ENCODE measurements at regions not wholly inside any gene's neighbourhood (a gene's known extent, or its start where the extent isn't known, plus 50 kb on each side); places are given as distances from the start of the nearest gene placed in this dataset.

DNA sequence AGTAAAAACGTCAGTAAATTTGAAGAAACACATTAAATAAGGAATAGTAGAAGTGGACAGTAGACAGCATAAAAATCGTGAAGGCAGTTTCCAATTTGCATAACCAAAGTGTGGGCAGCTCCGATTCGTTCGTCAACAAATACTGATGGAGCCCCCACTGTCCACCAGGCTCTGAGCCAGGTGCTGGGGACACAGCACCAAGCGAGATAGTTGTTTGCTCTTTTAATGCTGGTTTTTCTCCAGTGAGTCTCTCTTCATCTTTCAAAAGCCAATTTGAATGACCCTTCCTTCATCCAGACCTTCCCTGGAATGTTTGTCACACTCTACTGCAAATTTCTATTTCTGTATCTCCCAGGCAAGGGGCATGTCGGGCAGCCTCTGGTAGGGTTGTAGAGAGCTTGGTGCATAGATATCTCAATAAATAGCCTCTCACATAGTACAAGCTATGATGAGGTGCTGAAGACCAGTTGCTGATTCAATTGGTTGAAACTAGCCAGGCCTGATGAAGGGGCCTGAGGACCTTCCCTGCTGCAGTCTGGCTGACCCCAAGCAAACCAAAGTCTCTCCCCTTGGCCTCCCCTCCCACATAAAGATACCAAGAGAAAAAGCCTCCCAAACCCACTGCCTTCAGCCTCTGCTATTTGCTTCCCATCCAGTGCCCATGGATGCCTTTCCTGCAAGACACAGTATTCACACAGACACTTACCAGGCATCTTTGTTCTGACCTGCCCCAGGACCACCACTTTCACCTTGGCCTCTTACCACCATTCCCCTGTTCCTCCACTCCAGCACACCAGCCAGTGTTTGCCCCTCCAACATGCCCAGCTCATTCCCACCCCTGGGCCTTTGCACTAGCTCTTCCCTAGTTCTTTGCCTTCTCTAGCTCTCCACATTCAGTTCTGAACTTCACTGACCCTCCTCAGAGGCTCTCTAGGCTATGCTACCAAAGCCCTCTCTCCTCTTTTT is 125.2 kb downstream of the CEBPB start:
- no peak for DNase-seq

GRCh38 chr20:50317116-50317515 is 126.5 kb downstream of the CEBPB start:
- no peak for DNase-seq

- DNase-seq = no peak
These were observed 127.0 kb downstream of the CEBPB start for GRCh38 chr20:50317609-50318008.

- DNase-seq = no peak
These were observed 128.1 kb downstream of the CEBPB start for GRCh38 chr20:50318710-50319109.

DNA sequence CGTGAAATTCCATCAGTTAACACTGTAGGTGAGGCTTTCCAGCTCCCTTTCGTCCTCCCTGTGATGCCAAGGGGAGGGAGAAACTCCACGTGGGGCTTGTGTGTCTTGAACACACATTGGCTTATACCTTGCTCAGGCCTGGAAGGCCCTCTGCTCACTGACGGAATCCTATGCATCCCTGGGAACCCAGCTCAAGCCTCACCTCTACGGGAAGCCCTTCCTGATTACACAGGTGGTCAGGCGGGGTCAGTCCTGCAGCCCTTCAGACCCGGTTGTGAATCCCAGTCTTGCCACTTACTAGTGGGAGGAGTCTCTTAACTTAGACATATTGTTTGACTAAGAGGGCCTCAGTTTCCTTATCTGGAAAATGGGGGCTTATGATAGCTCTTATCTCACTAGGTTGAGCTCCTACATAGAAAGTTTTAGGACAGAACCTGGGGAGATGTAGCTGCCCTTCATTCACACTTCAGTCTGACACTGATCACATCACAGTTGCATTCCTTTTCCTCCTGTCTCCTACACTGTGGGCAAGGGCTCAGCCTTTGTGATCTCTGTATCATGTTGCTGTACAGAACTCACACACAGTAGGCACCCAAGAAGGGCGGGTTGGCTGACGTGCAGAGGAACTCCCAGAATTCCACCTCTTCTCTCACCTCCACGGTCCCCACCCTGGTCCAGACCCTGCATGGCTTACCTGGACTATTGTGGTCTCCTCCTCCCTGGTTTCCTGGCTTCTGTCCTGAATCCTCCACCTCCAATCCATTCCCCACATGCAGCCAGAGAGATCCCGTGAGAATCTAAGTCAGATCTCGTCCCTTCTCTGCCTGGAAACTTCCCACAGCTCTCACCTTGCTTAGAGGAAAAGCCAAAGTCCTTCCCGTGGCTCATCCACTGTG is 129.6 kb downstream of the CEBPB start:
- no peak for DNase-seq

DNA sequence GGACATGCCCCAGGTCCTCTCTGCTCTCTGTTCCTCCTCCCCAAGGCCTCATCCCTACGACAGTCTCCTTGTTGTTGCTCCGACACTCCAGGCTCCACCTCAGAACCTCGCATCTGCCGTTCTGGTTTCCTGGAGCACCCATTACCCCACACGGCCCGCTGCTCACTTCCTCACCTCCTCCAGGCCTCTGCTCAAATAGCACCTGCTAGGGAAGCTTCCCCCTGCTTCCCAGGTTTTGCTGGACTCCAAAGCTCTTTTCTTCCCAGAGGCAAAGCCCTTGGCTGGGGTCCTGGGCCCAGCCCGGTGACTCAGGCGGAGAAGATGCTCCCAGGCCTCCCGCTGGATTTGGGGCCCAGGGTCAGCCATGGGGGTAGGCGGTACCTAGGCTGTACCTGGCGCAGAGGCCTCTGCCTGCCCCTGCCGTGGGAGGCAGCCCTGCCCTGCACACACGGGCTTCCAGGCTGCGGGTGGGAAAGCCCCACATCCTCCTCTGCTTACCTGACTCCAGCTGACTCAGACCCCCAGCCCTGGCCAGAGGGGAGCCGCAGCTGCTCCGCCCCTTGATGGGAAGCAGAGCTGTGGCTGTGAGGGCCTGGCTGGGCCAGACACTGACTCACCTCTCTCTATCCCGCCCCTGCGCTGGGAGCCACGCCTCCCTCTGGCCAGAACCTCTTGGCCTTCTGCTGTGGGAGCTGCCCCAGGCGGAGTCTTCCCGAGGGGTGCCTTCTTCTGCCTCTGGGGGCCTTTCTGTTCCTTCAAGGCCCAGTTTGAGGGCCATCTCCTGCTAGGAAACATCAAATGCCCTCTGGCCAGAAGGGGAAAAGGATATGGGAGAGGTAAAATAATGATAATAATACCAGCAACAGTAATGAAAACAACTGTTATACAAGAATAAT is 130.5 kb downstream of the CEBPB start:
- peak in 1 of 2 donors; percentile 30 for DNase-seq

GRCh38 chr20:50321797-50322480 is 131.3 kb downstream of the CEBPB start:
- DNase-seq = no peak

GRCh38 chr20:50322703-50323131 is 132.1 kb downstream of the CEBPB start:
- no peak for DNase-seq

DNA sequence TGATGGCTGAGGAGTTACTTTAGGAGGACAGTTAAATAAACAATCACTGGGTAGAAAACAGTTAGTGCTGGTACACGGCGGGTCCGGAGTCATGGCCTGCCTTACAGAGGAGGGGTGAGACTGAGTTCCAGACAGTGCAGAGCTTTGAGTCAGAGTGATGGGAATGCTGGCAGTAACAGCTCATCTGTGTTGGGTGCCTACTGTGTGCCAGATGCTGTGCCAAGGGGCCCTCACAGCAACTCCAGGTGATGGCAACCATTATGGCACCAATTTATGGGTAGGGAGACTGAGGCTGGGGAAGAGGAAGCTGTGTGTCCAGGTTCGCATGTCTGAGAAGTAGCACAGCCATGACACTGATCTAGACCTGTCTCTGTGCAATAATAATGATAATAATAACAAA is 132.6 kb downstream of the CEBPB start:
- DNase-seq = no peak

DNA sequence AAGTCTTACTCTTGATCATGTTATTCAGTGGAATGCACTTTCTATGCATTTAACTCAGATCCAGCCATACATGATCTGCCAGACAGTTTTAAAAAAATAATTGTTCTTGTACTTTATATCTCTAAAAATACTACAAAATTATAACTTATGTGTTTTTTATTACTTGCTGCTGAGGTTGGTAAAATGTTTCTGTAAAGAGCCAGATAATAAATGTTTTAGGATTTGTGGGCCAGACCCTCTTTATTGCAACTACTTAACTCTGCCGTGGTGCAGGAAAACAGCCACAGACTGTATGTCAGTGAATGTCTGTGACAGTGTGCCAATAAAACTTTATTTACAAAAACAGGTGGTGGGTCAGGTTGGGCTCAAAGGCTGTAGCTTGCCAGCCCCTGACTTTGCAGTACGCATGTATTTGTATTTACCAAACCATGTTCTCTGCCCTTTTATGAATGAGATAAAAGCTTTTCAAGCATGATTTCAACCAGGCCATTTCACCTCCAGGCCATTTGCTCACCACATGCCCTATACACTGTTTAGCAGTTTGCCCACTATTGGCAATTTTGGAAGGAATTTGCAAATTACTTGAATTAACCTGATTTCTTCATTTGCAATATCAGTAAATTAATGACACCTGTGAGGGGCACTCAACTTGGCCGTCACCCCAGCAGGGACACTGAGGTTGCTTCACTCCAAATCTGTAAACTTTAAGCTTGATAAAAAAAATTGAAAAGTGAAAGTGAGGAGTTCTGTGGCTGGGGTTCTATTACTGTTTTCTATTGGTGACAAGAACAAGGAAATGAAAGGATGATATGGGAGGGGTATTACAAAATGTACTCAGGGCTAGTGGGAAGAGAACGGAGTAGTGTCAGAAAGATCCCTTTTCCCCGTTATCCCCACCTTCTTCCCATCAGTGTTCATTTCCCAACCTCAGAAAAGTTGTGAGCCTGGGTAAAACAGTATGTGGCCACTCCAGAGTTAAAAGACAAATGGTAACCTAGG is 133.4 kb downstream of the CEBPB start:
- no peak for DNase-seq

GRCh38 chr20:50325215-50325614 is 134.6 kb downstream of the CEBPB start:
- DNase-seq = no peak

- DNase-seq = no peak
These were observed 135.0 kb downstream of the CEBPB start for GRCh38 chr20:50325651-50326050.

- no peak for DNase-seq
These were observed 137.0 kb downstream of the CEBPB start for GRCh38 chr20:50327666-50328065.

GRCh38 chr20:50328222-50328979 is 137.8 kb downstream of the CEBPB start:
- no peak for DNase-seq

DNA sequence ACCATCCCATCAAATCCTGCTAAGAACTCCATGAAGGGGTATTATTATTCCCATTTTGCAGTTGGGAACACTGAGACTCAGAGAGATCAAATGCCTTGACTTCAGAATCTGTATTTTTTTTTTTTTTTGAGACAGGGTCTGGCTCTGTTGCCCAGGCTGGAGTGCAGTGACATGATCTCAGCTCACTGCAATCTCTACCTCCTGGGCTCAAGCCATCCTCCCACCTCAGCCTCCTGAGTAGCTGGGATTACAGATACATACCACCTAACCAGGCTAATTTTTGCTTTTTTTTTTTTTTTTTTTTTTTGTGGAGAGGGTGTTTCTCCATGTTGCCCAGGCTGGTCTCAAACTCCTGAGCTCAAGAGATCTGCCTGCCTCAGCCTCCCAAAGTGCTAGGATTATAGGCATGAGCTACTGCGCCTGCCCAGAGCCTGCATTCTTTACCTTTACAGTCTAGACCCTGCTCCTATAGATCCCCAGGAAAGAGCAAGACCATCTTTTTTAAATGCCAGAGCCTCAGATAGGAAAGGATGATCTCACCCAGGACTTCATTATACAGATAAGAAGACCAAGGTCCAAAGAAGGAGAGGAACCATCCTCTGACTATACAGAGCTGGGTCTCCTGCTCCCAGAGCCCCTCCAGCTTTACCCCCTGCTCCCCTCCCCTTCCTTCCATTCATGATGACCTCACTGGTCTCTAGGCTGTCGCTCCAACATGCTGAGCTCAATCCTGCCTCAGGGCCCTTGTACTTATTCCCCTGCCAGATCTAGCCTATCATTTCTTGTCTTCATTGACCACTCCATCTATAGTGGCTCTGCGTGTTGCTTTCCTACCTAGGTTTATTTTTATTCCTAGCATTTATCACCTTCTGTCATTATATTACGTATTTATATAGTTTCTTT is 138.6 kb downstream of the CEBPB start:
- DNase-seq = no peak

DNA sequence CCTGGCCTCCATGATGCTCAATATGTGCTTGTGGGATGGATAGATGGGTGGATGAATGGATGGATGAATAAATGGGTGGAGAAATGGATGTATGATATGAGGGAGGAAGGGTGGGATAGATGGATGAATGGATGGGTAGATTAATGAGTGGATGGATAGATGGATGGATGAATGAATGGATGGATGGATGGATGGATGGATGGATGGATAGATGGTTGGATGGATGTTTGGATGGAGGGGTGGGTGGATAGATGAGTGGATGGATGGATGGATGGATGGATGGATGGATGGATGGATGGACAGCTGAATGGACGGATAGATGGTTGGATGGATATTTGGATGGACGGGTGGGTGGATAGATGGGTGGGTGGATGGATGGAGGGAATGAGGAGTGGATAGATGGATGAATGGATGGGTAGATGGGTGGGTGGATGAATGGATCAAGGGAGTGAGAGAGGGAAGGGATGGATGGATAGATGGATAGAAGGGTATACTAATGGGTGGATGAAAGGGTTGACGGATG is 139.4 kb downstream of the CEBPB start:
- no peak for DNase-seq

DNA sequence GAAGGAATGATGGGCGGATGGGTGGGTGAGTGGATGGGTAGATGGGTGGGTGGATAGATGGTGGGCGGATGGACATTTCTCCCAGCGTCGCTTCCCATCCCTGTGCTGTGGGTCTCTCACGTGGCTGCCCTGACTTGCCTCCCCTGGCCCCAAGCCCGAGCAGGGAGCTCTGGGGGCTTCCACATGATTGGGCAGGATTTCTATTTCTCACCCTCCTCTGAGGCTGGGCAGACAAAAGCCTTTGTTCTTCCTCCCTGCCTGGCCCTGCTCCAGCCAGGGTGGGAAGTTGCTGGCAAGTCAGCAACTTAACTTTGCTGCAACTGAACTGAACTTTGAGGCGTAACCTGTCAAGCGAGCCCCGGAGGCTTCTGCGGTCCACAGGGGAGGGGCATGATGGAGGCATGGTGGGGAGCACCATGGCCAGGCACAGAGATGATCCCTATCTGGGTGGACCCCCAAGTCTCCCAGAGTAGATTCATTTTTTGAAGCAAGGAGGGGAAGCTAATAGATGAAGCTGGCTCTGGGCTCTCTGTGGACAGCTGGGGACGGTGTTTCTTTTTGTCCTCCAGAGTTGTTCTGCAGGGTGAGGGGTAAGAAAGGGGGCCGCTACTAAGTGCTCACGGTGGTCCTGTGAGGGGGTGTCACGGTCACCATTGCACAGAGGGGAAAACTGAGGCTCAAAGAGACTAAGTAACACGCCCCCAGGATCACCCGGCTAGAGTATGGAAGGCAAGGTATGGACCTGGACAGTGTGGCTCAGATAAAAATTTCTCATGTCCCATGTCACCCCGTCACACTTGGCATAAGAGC is 140.1 kb downstream of the CEBPB start:
- DNase-seq = no peak

Measured in CD4-positive, alpha-beta T cell treated with Interleukin-4 for 1 hour (primary cell).